ENCODE measurements at regions not wholly inside any gene's neighbourhood (a gene's known extent, or its start where the extent isn't known, plus 50 kb on each side); places are given as distances from the start of the nearest gene placed in this dataset.

- ChIA-PET CTCF (no interaction called here), POLR2A (ENCODE audit: unreplicated experiment) (no interaction called here)
- TF ChIP-seq, protein P1, sequence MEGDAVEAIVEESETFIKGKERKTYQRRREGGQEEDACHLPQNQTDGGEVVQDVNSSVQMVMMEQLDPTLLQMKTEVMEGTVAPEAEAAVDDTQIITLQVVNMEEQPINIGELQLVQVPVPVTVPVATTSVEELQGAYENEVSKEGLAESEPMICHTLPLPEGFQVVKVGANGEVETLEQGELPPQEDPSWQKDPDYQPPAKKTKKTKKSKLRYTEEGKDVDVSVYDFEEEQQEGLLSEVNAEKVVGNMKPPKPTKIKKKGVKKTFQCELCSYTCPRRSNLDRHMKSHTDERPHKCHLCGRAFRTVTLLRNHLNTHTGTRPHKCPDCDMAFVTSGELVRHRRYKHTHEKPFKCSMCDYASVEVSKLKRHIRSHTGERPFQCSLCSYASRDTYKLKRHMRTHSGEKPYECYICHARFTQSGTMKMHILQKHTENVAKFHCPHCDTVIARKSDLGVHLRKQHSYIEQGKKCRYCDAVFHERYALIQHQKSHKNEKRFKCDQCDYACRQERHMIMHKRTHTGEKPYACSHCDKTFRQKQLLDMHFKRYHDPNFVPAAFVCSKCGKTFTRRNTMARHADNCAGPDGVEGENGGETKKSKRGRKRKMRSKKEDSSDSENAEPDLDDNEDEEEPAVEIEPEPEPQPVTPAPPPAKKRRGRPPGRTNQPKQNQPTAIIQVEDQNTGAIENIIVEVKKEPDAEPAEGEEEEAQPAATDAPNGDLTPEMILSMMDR (conservative IDR thresholded peaks at IDR 0.05) = no peak
- no peak for TF ChIP-seq EZH2 (IDR thresholded peaks at IDR 0.05; ENCODE audit: low read depth)
- Histone ChIP-seq H3K4me2 (no peak overlapping the region), H3K27ac (no peak overlapping the region), H3K4me1 (replicated peaks; ENCODE audit: insufficient read depth) (no peaks in the 10 kb centered on the region), H3F3A (ENCODE audit: insufficient read depth, low read depth) (no peaks in the 10 kb centered on the region), H4K20me1 (ENCODE audit: insufficient read depth) (no peaks in the 10 kb centered on the region), H3K36me3 (ENCODE audit: low read depth) (no peaks in the 10 kb centered on the region), H2AFZ (no peak overlapping the region), H3K9me3 (ENCODE audit: insufficient read depth, low read depth) (no peaks in the 10 kb centered on the region), H3K9me2 (ENCODE audit: insufficient read depth) (no peaks in the 10 kb centered on the region), H3K27me3 (ENCODE audit: insufficient read depth, low read depth) (no peaks in the 10 kb centered on the region), H3K4me3 (no peak overlapping the region), H3K79me2 (ENCODE audit: low read depth) (no peaks in the 10 kb centered on the region)
- intact Hi-C loops (cut with micrococcal nuclease; ENCODE audit: unreplicated experiment) = no loop called here
- no TSS peak for BruUV-seq (replicated peaks)
- no peak for DNase-seq
Measured at GRCh38 chr16:60646631-60647030, 1389.6 kb downstream of the CDH8 start.

- Histone ChIP-seq H3K9me3 (ENCODE audit: insufficient read depth, low read depth) (no peaks in the 10 kb centered on the region), H3K27ac (no peak overlapping the region), H4K20me1 (ENCODE audit: insufficient read depth) (no peaks in the 10 kb centered on the region), H3K36me3 (ENCODE audit: low read depth) (no peaks in the 10 kb centered on the region), H3K27me3 (ENCODE audit: insufficient read depth, low read depth) (no peaks in the 10 kb centered on the region), H3F3A (ENCODE audit: insufficient read depth, low read depth) (no peaks in the 10 kb centered on the region), H3K4me1 (replicated peaks; ENCODE audit: insufficient read depth) (no peaks in the 10 kb centered on the region), H3K4me2 (no peak overlapping the region), H3K9me2 (ENCODE audit: insufficient read depth) (no peaks in the 10 kb centered on the region), H2AFZ (no peak overlapping the region), H3K4me3 (no peak overlapping the region), H3K79me2 (ENCODE audit: low read depth) (no peaks in the 10 kb centered on the region)
- no TSS peak for BruUV-seq (replicated peaks)
- ChIA-PET CTCF (no interaction called here), POLR2A (ENCODE audit: unreplicated experiment) (no interaction called here)
- DNase-seq = no peak
- TF ChIP-seq, protein P1 (conservative IDR thresholded peaks at IDR 0.05) = no peak
- TF ChIP-seq EZH2 (IDR thresholded peaks at IDR 0.05; ENCODE audit: low read depth) = no peak
- intact Hi-C loops (cut with micrococcal nuclease; ENCODE audit: unreplicated experiment) = no loop called here
Measured at GRCh38 chr16:60645541-60645940, 1390.7 kb downstream of the CDH8 start.

GRCh38 chr16:60642956-60643355 is 1393.3 kb downstream of the CDH8 start:
- H3F3A ChIP-seq (ENCODE audit: insufficient read depth, low read depth) = no peaks in the 10 kb centered on the region
- intact Hi-C loops (cut with micrococcal nuclease; ENCODE audit: unreplicated experiment) = no loop called here
- H3K27me3 ChIP-seq (ENCODE audit: insufficient read depth, low read depth) = no peaks in the 10 kb centered on the region
- ChIA-PET POLR2A (ENCODE audit: unreplicated experiment) (no interaction called here), CTCF (no interaction called here)
- H4K20me1 ChIP-seq (ENCODE audit: insufficient read depth) = no peaks in the 10 kb centered on the region
- H3K36me3 ChIP-seq (ENCODE audit: low read depth) = no peaks in the 10 kb centered on the region
- H3K27ac ChIP-seq = no peak overlapping the region
- no peaks in the 10 kb centered on the region for H3K9me3 ChIP-seq (ENCODE audit: insufficient read depth, low read depth)
- no peak overlapping the region for H3K4me2 ChIP-seq
- no peak overlapping the region for H3K4me3 ChIP-seq
- H2AFZ ChIP-seq = no peak overlapping the region
- DNase-seq = no peak
- no peaks in the 10 kb centered on the region for H3K79me2 ChIP-seq (ENCODE audit: low read depth)
- no peaks in the 10 kb centered on the region for H3K4me1 ChIP-seq (replicated peaks; ENCODE audit: insufficient read depth)
- no peaks in the 10 kb centered on the region for H3K9me2 ChIP-seq (ENCODE audit: insufficient read depth)
- TF ChIP-seq, protein P1 (conservative IDR thresholded peaks at IDR 0.05) = no peak
- TF ChIP-seq EZH2 (IDR thresholded peaks at IDR 0.05; ENCODE audit: low read depth) = no peak
- no TSS peak for BruUV-seq (replicated peaks)

All from PC-9 (cell line).